GM18861 (cell line): ENCODE measurements at regions not wholly inside any gene's neighbourhood (a gene's known extent, or its start where the extent isn't known, plus 50 kb on each side); places are given as distances from the start of the nearest gene placed in this dataset.

ENCODE experiments used
- ATAC-seq: cut with Tn5 transposase; IDR thresholded peaks from one replicate; pipeline ENCODE4 v1.9.1; 2021; ENCODE audit not compliant: unreplicated experiment

GRCh38 chr20:21577551-21577950, 63.7 kb upstream of the NKX2-2 start:
- no peak for ATAC-seq

GRCh38 chr20:21575981-21576740, 62.3 kb upstream of the NKX2-2 start:
- no peak for ATAC-seq

GRCh38 chr20:21575167-21575566, 61.3 kb upstream of the NKX2-2 start:
- ATAC-seq: no peak

- no peak for ATAC-seq
Measured at GRCh38 chr20:21574443-21574842, 60.6 kb upstream of the NKX2-2 start.

- no peak for ATAC-seq
Measured at GRCh38 chr20:21573259-21573658, 59.4 kb upstream of the NKX2-2 start.

- no peak for ATAC-seq
Measured at GRCh38 chr20:21571841-21572690, 58.2 kb upstream of the NKX2-2 start.

- ATAC-seq: no peak
Measured at GRCh38 chr20:21570285-21570992, 56.6 kb upstream of the NKX2-2 start.

GRCh38 chr20:21569586-21569985, 55.7 kb upstream of the NKX2-2 start:
- ATAC-seq: no peak

- ATAC-seq: no peak
Measured at GRCh38 chr20:21564127-21564773, 50.4 kb upstream of the NKX2-2 start.
